GM12891 (cell line): ENCODE measurements at regions not wholly inside any gene's neighbourhood (a gene's known extent, or its start where the extent isn't known, plus 50 kb on each side); places are given as distances from the start of the nearest gene placed in this dataset.
"Not testable (repeated sequence)": the region's sequence is repeated elsewhere in the genome, so short reads cannot be mapped to it uniquely, and the experiment has no call there.

ENCODE experiments used
- DNase-seq: peaks from one replicate; pipeline ENCODE4 v3.0.0; 2011; ENCODE audit warnings: low spot score; ENCODE audit not compliant: insufficient read length
- FAIRE-seq: peaks from 2 replicates; lab custom pipeline; 2011; peaks lifted over from hg19 to GRCh38; lab: Jason Lieb, UNC
- PAX5 ChIP-seq: IDR thresholded peaks from 2 replicates; pipeline ENCODE4 v1.6.1; 2011; ENCODE audit warnings: low read length, moderate library complexity, mild to moderate bottlenecking; ENCODE audit not compliant: insufficient read depth, severe bottlenecking
- POLR2A ChIP-seq: IDR thresholded peaks from 2 replicates; pipeline ENCODE4 v1.6.1; 2011; ENCODE audit warnings: low read depth, low read length, control low read depth
- POLR2AphosphoS5 ChIP-seq: IDR thresholded peaks from 2 replicates; pipeline ENCODE4 v1.6.1; 2011; ENCODE audit warnings: low read depth, low read length, control low read depth
- POU2F2 ChIP-seq: IDR thresholded peaks from 2 replicates; pipeline ENCODE4 v1.6.1; 2011; ENCODE audit warnings: low read depth, mild to moderate bottlenecking, control low read depth, low read length, moderate library complexity
- SPI1 ChIP-seq: IDR thresholded peaks from 2 replicates; pipeline ENCODE4 v1.6.1; 2011; ENCODE audit warnings: low read depth, low read length, control low read depth
- TAF1 ChIP-seq: IDR thresholded peaks from 2 replicates; pipeline ENCODE4 v1.6.1; 2011; ENCODE audit warnings: low read depth, low read length, control low read depth

DNA sequence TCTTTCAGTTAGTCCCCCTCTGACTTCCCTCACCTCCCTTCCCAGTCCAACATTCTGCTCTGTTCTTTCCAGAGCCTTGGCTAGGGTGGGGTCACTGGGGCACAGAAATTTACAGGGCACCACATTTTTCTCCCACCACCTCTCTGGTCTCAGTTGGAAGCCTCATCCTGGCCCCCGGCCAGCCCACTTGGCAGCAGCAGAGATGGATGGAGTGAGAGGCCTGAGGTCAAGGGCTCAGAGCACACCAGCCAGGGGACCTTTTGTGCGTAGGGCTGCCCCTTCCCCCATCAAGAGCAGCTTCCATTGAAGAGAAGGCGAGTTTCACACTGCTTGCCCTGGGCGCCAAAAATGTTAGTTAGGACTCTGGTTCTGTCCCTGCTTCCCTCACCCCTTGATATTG is 230.9 kb downstream of the SOX3 start:
- DNase-seq (no peak), FAIRE-seq (no peak)
- TF ChIP-seq POLR2A = no peak
- TF ChIP-seq POLR2AphosphoS5 = no peak
- TF ChIP-seq SPI1 = no peak
- no peak for TF ChIP-seq TAF1
- TF ChIP-seq POU2F2 = no peak
- no peak for TF ChIP-seq PAX5

DNA sequence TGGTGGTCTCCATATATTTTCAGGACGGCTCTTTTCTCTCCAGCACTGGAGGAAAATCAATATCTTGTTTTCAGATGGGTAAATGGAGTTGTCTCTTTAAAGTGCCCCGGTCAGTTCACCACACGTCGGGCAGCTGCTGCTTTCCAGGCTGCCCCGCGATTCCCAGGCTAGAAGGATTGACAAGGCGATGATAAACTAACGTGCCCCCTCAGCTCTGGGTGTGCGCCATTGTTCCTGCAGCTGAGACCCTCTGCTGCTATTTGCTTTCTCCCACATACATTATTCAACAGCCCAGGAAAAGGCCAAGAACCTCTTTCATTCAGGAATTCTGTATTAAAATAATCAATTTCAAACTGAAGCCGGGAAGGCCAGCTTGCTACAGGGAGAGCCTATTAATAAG is 254.5 kb downstream of the SOX3 start:
- FAIRE-seq = no peak
- DNase-seq = no peak
- TF ChIP-seq POU2F2 = no peak
- no peak for TF ChIP-seq TAF1
- TF ChIP-seq POLR2A = no peak
- TF ChIP-seq PAX5 = no peak
- no peak for TF ChIP-seq SPI1
- no peak for TF ChIP-seq POLR2AphosphoS5

- DNase-seq (no peak), FAIRE-seq (no peak)
- TF ChIP-seq POLR2A (no peak), PAX5 (no peak), TAF1 (no peak), SPI1 (no peak), POU2F2 (no peak)
These were observed 255.8 kb downstream of the SOX3 start for GRCh38 chrX:140249088-140249487.

- TF ChIP-seq PAX5 = no peak
- FAIRE-seq (no peak), DNase-seq (no peak)
These were observed 263.9 kb upstream of the CXorf66 start for GRCh38 chrX:140229191-140229590.

- FAIRE-seq, DNase-seq: not testable (repeated sequence)
These were observed 260.7 kb upstream of the CXorf66 start for GRCh38 chrX:140226037-140226436.

DNA sequence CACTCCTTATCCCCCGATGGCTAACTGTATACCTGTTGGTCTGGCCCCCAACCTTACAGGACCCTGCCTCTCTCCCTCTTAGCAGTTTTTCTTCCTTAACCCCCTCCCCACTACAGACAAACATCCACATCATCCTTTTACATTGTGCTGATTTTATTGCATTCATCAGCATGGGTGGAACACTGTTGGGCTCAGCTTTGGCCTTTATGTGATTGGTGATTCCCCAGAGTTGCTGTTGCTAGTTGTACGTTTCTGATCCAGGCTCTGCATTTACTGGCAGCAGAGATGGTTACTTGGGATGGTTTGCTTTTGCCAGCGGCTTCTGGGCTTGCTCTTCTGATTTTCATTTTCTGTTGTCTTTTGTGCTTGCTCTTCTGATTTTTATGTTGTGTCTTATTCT is 250.6 kb upstream of the CXorf66 start:
- not testable (repeated sequence) for DNase-seq

GRCh38 chrX:140214518-140214917 is 249.2 kb upstream of the CXorf66 start:
- FAIRE-seq, DNase-seq: not testable (repeated sequence)

More for the DNA sequence above, 250.6 kb upstream of the CXorf66 start:
- FAIRE-seq = not testable (repeated sequence)

- no peak for DNase-seq
- FAIRE-seq = no peak
- TF ChIP-seq PAX5 (no peak), POLR2AphosphoS5 (no peak), SPI1 (no peak), TAF1 (no peak)
These were observed 241.3 kb upstream of the CXorf66 start for GRCh38 chrX:140206657-140207056.

DNA sequence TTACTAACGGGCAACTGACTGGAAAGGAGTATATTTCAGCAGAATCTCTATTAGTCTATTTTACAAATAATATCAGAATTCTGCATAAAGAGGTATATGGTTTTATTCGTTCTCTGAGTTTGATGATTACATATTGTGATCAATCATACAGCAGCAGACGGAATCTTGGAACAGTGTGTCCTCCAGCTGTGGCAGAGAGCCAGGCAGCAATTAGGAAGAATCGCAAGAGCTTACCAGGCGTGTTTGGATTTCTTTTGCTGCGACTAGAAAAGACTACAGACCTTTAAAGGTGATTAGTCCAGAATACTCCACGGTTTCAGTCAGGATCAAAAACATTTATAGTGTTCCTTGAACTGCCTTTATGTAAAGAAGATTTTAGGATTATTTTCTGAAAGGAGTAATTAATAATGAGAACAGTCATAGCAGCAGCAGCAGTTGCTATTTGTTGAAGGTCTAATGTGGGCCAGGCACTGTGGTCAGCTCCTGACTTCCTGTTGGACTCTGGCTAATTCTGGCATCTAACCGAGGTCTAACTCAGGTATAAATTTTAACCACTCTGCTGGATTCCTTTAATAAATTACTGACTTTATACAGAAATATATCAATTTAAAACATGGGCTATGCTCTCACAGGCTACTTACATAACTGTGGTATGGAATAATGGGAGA is 225.3 kb upstream of the CXorf66 start:
- TF ChIP-seq POU2F2 (no peak), SPI1 (no peak), POLR2A (no peak), POLR2AphosphoS5 (no peak), PAX5 (no peak), TAF1 (no peak)
- DNase-seq (no peak), FAIRE-seq (no peak)

GRCh38 chrX:140180585-140180984 is 215.3 kb upstream of the CXorf66 start:
- TF ChIP-seq SPI1 = no peak
- TF ChIP-seq PAX5 = no peak
- TF ChIP-seq POLR2AphosphoS5 = no peak
- TF ChIP-seq POU2F2 = no peak
- TF ChIP-seq POLR2A = no peak
- no peak for TF ChIP-seq TAF1
- DNase-seq = no peak
- FAIRE-seq = no peak

DNA sequence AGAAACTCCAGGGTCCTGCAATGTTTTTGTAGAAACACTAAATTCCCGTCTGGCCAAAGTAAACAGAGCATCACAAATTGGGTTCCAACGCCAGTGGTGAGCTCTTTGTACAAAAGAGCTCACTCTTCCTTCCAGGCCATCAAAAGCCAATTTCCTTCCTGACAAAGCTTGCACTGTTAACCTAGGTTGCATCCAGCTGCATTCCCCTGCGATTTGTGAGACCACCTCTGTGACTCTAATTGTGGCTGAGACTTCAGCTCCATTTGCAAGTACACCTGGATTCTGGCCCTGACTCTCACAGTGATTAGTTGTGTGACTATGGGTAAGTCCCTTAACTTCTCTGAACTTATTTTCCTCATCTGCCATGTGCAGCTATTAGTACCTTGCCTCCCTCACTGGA is 212.5 kb upstream of the CXorf66 start:
- DNase-seq (no peak), FAIRE-seq (no peak)
- TF ChIP-seq POLR2AphosphoS5 (no peak), POLR2A (no peak), PAX5 (no peak), SPI1 (no peak), TAF1 (no peak), POU2F2 (no peak)

- TF ChIP-seq POLR2A (no peak), SPI1 (no peak), PAX5 (no peak), POU2F2 (no peak), TAF1 (no peak), POLR2AphosphoS5 (no peak)
- FAIRE-seq (no peak), DNase-seq (no peak)
These were observed 207.1 kb upstream of the CXorf66 start for GRCh38 chrX:140172401-140172800.
